Type B pancreatic cell (in vitro differentiated cells): ENCODE measurements at regions not wholly inside any gene's neighbourhood (a gene's known extent, or its start where the extent isn't known, plus 50 kb on each side); places are given as distances from the start of the nearest gene placed in this dataset.
"Not testable (repeated sequence)": the region's sequence is repeated elsewhere in the genome, so short reads cannot be mapped to it uniquely, and the experiment has no call there.

Experiments
- DNase-seq: peaks from one replicate; pipeline ENCODE4 v3.0.0; 2021; ENCODE audit warnings: mixed read lengths; ENCODE audit not compliant: unreplicated experiment; ENCODE audit errors: extremely low spot score
- H3K27ac Mint-ChIP-seq: 2 replicates; pipeline ENCODE4 v1.8.0; 2021; ENCODE audit warnings: mild to moderate bottlenecking, mixed read lengths
- H3K27me3 Mint-ChIP-seq: 2 replicates; pipeline ENCODE4 v1.8.0; 2021; ENCODE audit warnings: mixed read lengths
- H3K36me3 Mint-ChIP-seq: 2 replicates; pipeline ENCODE4 v1.8.0; 2021; ENCODE audit warnings: mixed read lengths
- H3K4me1 Mint-ChIP-seq: one replicate; pipeline ENCODE4 v1.8.0; 2021; ENCODE audit warnings: mixed read lengths; ENCODE audit not compliant: unreplicated experiment
- H3K4me3 Mint-ChIP-seq: 2 replicates; pipeline ENCODE4 v1.8.0; 2021; ENCODE audit warnings: mild to moderate bottlenecking, mixed read lengths
- H3K9me3 Mint-ChIP-seq: 2 replicates; pipeline ENCODE4 v1.8.0; 2021; ENCODE audit warnings: mixed read lengths
- CTCF ChIP-seq: fragments of 200-600 bp; sonication (generic); conservative IDR thresholded peaks from 2 replicates; pipeline ENCODE4 v1.5.0; 2021; ENCODE audit warnings: antibody characterized with exemption, mild to moderate bottlenecking

GRCh38 chr12:27163048-27163715, 80.8 kb upstream of the C12orf71 start:
- Mint-ChIP-seq H3K27ac (no peak overlapping the region), H3K4me1 (no peaks in the 10 kb centered on the region), H3K9me3 (no peaks in the 10 kb centered on the region), H3K4me3 (no peak overlapping the region), H3K36me3 (peaks cover 6% of the 10 kb centered on the region), H3K27me3 (no peaks in the 10 kb centered on the region)
- no peak for TF ChIP-seq CTCF
- no peak for DNase-seq

- peaks cover 6% of the 10 kb centered on the region for H3K36me3 Mint-ChIP-seq
- H3K27me3 Mint-ChIP-seq: peaks cover 3% of the 10 kb centered on the region
- H3K9me3 Mint-ChIP-seq: no peaks in the 10 kb centered on the region
- TF ChIP-seq CTCF: no peak
- no peaks in the 10 kb centered on the region for H3K4me1 Mint-ChIP-seq
- no peak overlapping the region for H3K4me3 Mint-ChIP-seq
- no peak overlapping the region for H3K27ac Mint-ChIP-seq
- no peak for DNase-seq
Measured at GRCh38 chr12:27163894-27164293, 80.2 kb upstream of the STK38L start.

- Mint-ChIP-seq H3K9me3 (no peaks in the 10 kb centered on the region), H3K27me3 (peaks cover 6% of the 10 kb centered on the region), H3K4me1 (no peaks in the 10 kb centered on the region), H3K36me3 (peaks cover 3% of the 10 kb centered on the region), H3K27ac (no peak overlapping the region), H3K4me3 (no peak overlapping the region)
- DNase-seq: no peak
- no peak for TF ChIP-seq CTCF
Measured at GRCh38 chr12:27164330-27165040, 79.6 kb upstream of the STK38L start.

GRCh38 chr12:27165958-27166357, 78.1 kb upstream of the STK38L start:
- H3K9me3 Mint-ChIP-seq, H3K27me3 Mint-ChIP-seq: not testable (repeated sequence)

GRCh38 chr12:27171494-27171893, 72.6 kb upstream of the STK38L start:
- H3K4me3 Mint-ChIP-seq, DNase-seq, H3K4me1 Mint-ChIP-seq, H3K9me3 Mint-ChIP-seq, H3K27ac Mint-ChIP-seq, H3K36me3 Mint-ChIP-seq, H3K27me3 Mint-ChIP-seq: not testable (repeated sequence)

More at GRCh38 chr12:27165958-27166357, 78.1 kb upstream of the STK38L start:
- DNase-seq, H3K4me3 Mint-ChIP-seq, H3K36me3 Mint-ChIP-seq, H3K4me1 Mint-ChIP-seq, H3K27ac Mint-ChIP-seq: not testable (repeated sequence)

- peaks cover 3% of the 10 kb centered on the region for H3K36me3 Mint-ChIP-seq
- no peaks in the 10 kb centered on the region for H3K9me3 Mint-ChIP-seq
- no peaks in the 10 kb centered on the region for H3K27me3 Mint-ChIP-seq
- no peak for TF ChIP-seq CTCF
- H3K27ac Mint-ChIP-seq: no peak overlapping the region
- no peak overlapping the region for H3K4me3 Mint-ChIP-seq
- DNase-seq: no peak
- H3K4me1 Mint-ChIP-seq: no peaks in the 10 kb centered on the region
Measured at GRCh38 chr12:27176765-27177164, 67.3 kb upstream of the STK38L start.
